ENCODE measurements at regions not wholly inside any gene's neighbourhood (a gene's known extent, or its start where the extent isn't known, plus 50 kb on each side); places are given as distances from the start of the nearest gene placed in this dataset.

GRCh38 chr17:30586818-30587595 lies 109.8 kb downstream of the GOSR1 start:
- H3F3A ChIP-seq (ENCODE audit: insufficient read depth): no peaks in the 10 kb centered on the region
- no peaks in the 10 kb centered on the region for H3K9me3 ChIP-seq (ENCODE audit: insufficient read depth, low read length)
- no peaks in the 10 kb centered on the region for H3K79me2 ChIP-seq (ENCODE audit: insufficient read depth, low read length)
- no peaks in the 10 kb centered on the region for H3K27me3 ChIP-seq (ENCODE audit: low read length)
- no peak overlapping the region for H2AFZ ChIP-seq (ENCODE audit: low read depth, low read length, severe bottlenecking)
- TF ChIP-seq CTCF (IDR thresholded peaks at IDR 0.05; ENCODE audit: insufficient read depth, low read length, poor library complexity, severe bottlenecking) (no peak), EZH2phosphoT487 (conservative IDR thresholded peaks at IDR 0.05; ENCODE audit: low read length) (no peak)
- no peaks in the 10 kb centered on the region for H3K36me3 ChIP-seq (ENCODE audit: low read length)
- no peak overlapping the region for H3K27ac ChIP-seq (ENCODE audit: low read depth, low read length)
- H3K4me2 ChIP-seq (ENCODE audit: low read depth, low read length, poor library complexity, severe bottlenecking): no peak overlapping the region
- H3K4me3 ChIP-seq (ENCODE audit: insufficient read depth, low read length, poor library complexity, severe bottlenecking): no peak overlapping the region
- no peaks in the 10 kb centered on the region for H3K9me2 ChIP-seq (replicated peaks; ENCODE audit: insufficient read depth, low read length)
- no peak overlapping the region for H3K9ac ChIP-seq (ENCODE audit: low read length)
- H4K20me1 ChIP-seq (ENCODE audit: low read depth, low read length): no peaks in the 10 kb centered on the region

- H2AFZ ChIP-seq (ENCODE audit: low read depth, low read length, severe bottlenecking): no peak overlapping the region
- no peaks in the 10 kb centered on the region for H3K27me3 ChIP-seq (ENCODE audit: low read length)
- no peaks in the 10 kb centered on the region for H3K36me3 ChIP-seq (ENCODE audit: low read length)
- TF ChIP-seq EZH2phosphoT487 (conservative IDR thresholded peaks at IDR 0.05; ENCODE audit: low read length): no peak
- no peak for TF ChIP-seq CTCF (IDR thresholded peaks at IDR 0.05; ENCODE audit: insufficient read depth, low read length, poor library complexity, severe bottlenecking)
- H3K4me3 ChIP-seq (ENCODE audit: insufficient read depth, low read length, poor library complexity, severe bottlenecking): no peak overlapping the region
- no peak overlapping the region for H3K4me2 ChIP-seq (ENCODE audit: low read depth, low read length, poor library complexity, severe bottlenecking)
- no peak overlapping the region for H3K9ac ChIP-seq (ENCODE audit: low read length)
- H3K9me3 ChIP-seq (ENCODE audit: insufficient read depth, low read length): no peaks in the 10 kb centered on the region
- H3K9me2 ChIP-seq (replicated peaks; ENCODE audit: insufficient read depth, low read length): no peaks in the 10 kb centered on the region
- H3K27ac ChIP-seq (ENCODE audit: low read depth, low read length): no peak overlapping the region
- no peaks in the 10 kb centered on the region for H3K79me2 ChIP-seq (ENCODE audit: insufficient read depth, low read length)
- no peaks in the 10 kb centered on the region for H3F3A ChIP-seq (ENCODE audit: insufficient read depth)
- no peaks in the 10 kb centered on the region for H4K20me1 ChIP-seq (ENCODE audit: low read depth, low read length)
Measured at GRCh38 chr17:30584810-30585209, 107.6 kb downstream of the GOSR1 start.

GRCh38 chr17:30580916-30581315 lies 103.7 kb downstream of the GOSR1 start:
- no peak overlapping the region for H3K27ac ChIP-seq (ENCODE audit: low read depth, low read length)
- H3K27me3 ChIP-seq (ENCODE audit: low read length): no peaks in the 10 kb centered on the region
- no peaks in the 10 kb centered on the region for H3K79me2 ChIP-seq (ENCODE audit: insufficient read depth, low read length)
- H2AFZ ChIP-seq (ENCODE audit: low read depth, low read length, severe bottlenecking): no peak overlapping the region
- H3K4me3 ChIP-seq (ENCODE audit: insufficient read depth, low read length, poor library complexity, severe bottlenecking): no peak overlapping the region
- H3K9ac ChIP-seq (ENCODE audit: low read length): no peak overlapping the region
- H3K36me3 ChIP-seq (ENCODE audit: low read length): no peaks in the 10 kb centered on the region
- no peaks in the 10 kb centered on the region for H3K9me2 ChIP-seq (replicated peaks; ENCODE audit: insufficient read depth, low read length)
- no peaks in the 10 kb centered on the region for H4K20me1 ChIP-seq (ENCODE audit: low read depth, low read length)
- H3F3A ChIP-seq (ENCODE audit: insufficient read depth): no peaks in the 10 kb centered on the region
- no peak overlapping the region for H3K4me2 ChIP-seq (ENCODE audit: low read depth, low read length, poor library complexity, severe bottlenecking)
- no peaks in the 10 kb centered on the region for H3K9me3 ChIP-seq (ENCODE audit: insufficient read depth, low read length)
- TF ChIP-seq EZH2phosphoT487 (conservative IDR thresholded peaks at IDR 0.05; ENCODE audit: low read length) (no peak), CTCF (IDR thresholded peaks at IDR 0.05; ENCODE audit: insufficient read depth, low read length, poor library complexity, severe bottlenecking) (no peak)
